ENCODE measurements at regions not wholly inside any gene's neighbourhood (a gene's known extent, or its start where the extent isn't known, plus 50 kb on each side); places are given as distances from the start of the nearest gene placed in this dataset.

DNA sequence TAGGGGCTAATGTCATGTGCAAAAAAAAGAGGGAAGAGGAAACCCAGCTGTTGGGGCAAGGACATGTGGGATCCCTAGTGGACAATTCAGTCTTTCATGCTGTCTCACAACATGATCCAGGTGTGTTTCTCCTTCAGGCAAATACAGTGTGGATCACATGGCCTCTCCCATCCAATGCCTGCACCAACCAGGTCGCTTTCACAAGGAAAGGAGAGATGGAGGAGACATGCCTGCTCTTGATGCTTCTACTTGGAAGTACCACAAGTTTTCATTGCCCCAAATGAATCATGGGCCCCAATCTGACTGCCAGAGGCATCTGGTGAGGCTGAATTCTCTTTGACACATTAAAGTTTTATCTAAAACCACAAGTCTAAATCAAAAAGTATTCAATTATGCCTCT lies 82.1 kb downstream of the DLEU7 start:
- no peak for TF ChIP-seq POLR2AphosphoS5 (IDR thresholded peaks at IDR 0.05)
- TF ChIP-seq, protein P1, sequence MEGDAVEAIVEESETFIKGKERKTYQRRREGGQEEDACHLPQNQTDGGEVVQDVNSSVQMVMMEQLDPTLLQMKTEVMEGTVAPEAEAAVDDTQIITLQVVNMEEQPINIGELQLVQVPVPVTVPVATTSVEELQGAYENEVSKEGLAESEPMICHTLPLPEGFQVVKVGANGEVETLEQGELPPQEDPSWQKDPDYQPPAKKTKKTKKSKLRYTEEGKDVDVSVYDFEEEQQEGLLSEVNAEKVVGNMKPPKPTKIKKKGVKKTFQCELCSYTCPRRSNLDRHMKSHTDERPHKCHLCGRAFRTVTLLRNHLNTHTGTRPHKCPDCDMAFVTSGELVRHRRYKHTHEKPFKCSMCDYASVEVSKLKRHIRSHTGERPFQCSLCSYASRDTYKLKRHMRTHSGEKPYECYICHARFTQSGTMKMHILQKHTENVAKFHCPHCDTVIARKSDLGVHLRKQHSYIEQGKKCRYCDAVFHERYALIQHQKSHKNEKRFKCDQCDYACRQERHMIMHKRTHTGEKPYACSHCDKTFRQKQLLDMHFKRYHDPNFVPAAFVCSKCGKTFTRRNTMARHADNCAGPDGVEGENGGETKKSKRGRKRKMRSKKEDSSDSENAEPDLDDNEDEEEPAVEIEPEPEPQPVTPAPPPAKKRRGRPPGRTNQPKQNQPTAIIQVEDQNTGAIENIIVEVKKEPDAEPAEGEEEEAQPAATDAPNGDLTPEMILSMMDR (IDR thresholded peaks at IDR 0.05), result no peak
- TF ChIP-seq POLR2A (IDR thresholded peaks at IDR 0.05), result no peak

Measured in prostate gland (tissue), 2 donors.